SKM-1 treated with dmso at 0.1 percent for 144 hours (cell line): ENCODE measurements at regions not wholly inside any gene's neighbourhood (a gene's known extent, or its start where the extent isn't known, plus 50 kb on each side); places are given as distances from the start of the nearest gene placed in this dataset.

Source experiments
- DNase-seq: peaks from one replicate; lab custom pipeline; 2025; ENCODE audit not compliant: unreplicated experiment; lab: John Stamatoyannopoulos, UW

DNA sequence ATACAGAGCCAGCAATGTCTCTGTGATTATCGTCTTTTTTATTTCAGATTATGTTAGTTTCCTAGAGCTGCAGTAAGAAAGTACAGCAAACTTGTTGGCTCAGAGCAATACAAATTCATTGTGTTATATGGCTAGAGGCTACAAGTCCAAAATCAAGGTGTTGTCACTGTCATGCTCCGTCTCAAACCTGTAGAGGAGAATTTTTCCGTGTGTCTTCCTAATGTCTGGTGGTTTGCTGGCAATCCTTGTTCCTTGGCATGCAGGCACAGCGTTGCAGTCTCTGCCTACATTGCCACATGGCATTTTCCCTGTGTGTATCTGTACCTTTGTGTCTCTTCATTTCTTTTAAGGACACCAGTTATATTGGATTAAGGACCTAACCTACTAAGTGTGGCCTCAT lies 244.4 kb downstream of the LRRIQ3 start:
- no peak for DNase-seq

DNA sequence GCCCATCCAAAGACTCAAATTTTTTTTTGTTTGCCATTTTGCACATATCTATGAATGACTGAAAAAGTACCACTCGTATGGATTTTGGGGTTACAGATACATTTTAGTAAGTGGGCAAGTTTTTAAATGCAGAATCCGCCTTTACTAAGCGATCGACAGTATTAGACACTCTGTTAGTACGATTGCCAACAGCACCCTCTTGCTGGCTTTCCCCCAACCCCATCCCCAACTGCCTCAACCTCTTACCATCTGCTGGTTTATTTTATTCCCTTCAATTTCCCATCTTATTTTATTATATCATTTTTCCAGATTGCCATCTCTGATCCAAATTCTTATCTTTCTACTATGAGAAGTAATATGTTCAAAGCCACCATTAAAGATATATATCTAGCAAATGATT lies 244.8 kb downstream of the LRRIQ3 start:
- no peak for DNase-seq

DNA sequence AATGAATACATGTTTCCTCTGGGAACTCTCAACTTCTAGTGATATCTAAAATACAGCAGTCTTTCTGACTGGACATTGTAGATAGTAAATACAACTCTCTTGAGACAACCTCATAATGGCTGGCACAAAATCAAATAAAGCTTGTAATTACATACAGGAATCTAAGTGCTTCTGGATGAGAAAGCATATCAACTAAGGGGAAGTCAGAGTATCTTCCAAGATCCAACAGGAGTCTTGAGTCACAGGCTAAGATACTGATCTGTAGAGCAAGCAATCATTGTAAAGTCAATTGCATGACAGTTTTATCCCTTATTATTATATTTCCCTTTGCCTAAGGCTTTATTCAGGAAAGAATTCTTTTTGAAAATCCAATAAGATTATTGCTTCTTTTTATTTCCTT lies 249.9 kb downstream of the LRRIQ3 start:
- DNase-seq = no peak

- no peak for DNase-seq
Observed at GRCh38 chr1:73947009-73947408, 251.0 kb downstream of the LRRIQ3 start.

- DNase-seq = no peak
Observed at GRCh38 chr1:73943270-73943669, 254.7 kb downstream of the LRRIQ3 start.

GRCh38 chr1:73930293-73930692 lies 267.7 kb downstream of the LRRIQ3 start:
- DNase-seq = no peak

- DNase-seq = no peak
Observed at GRCh38 chr1:73914951-73915350, 283.0 kb downstream of the LRRIQ3 start.

- no peak for DNase-seq
Observed at GRCh38 chr1:73913025-73913424, 285.0 kb downstream of the LRRIQ3 start.

DNA sequence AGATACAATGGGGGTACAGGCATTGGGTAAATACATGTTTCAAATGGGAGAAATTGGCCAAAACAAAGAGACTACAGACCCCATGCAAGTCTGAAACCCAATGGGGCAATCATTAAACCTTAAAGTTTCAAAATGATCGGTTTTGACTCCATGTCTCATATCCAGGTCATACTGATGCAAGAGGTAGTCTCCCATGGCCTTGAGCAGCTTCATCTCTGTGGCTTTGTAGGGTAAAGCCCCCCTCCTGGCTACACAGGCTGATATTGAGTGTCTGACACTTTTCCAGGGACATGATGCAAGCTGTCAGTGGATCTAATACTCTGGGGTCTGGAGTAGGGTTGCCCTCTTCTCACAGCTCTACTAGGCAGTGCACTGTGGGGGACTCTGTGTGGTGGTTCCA lies 286.1 kb downstream of the LRRIQ3 start:
- no peak for DNase-seq

DNA sequence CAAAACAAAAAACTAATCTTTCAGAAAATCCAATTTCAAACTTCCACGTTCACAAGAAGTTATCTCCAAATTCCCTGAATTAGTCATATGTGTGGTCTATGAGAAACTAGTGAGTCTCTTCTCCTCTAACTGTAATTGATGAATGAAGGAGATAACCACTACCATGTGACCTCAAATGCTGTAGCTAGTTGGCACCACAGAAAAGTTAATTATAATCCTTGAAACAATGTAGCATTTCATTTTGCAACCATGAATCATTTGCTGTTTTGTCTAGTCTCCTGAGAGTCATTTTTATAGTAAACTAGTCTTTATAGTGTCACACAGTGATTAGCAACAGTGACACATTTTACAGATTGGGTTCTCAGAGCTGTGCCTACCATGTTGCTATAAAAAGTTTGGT lies 287.5 kb downstream of the LRRIQ3 start:
- DNase-seq = no peak

DNA sequence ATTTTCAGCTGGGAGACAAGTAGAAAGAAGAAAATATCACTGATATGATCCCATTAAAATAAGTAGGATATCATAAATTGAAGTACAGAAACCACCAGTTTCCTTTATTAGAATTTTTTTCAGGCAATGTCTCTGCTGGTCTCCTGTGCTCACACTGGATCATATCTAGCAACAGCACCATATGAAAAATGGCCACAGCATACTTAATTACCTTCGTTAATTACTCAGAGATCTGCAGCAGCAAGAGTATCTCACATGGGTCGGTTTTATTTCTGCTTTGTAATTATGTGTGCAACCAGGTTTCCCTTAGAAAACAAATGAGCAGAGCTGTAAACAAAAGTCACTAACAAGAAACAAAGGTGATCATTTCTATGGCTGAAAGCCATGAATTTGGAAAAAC lies 287.9 kb downstream of the LRRIQ3 start:
- DNase-seq = no peak

DNA sequence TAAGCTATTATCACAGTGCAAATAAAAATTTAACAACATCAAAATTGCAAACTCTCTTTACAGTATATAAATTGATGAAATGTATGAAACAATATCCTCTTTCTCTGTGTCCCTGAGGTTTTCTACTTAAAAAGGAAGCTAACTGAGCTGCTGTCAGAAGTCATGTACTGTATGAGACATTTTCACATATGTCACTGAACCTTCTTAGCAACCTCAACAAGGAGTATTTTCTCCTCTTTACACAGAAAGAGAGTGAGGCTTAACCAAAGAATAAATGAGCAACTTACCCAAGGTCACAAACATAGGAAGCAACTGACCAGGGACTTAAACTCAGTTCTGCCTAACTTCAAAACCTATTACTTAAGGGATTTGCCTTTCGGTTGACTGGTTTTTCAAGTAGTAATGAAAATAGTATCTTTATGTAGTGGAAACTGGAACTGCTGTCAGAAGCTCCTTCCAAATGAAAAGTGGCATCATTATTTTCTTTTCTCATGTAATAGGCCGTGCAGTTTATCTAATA lies 288.9 kb downstream of the LRRIQ3 start:
- DNase-seq = no peak

GRCh38 chr1:73907051-73907450 lies 290.9 kb downstream of the LRRIQ3 start:
- no peak for DNase-seq

DNA sequence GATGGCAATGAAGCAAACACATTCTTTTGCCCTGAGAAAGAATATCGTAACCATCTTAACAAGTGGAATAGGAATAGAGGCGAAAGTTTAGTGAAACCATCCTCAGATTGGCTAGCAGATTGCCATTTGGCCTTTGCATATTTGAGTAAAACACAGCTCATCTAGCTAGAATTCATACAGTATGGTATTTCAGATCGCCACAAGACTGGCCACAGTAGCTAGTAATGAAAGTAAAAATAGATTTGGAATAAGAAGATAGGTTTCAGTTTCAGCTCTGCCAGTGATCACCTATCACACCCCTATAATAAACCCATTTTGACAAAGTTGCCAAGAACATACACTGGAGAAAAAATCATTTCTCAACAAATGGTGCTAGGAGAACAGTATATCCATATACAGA lies 294.9 kb downstream of the LRRIQ3 start:
- DNase-seq = no peak

DNA sequence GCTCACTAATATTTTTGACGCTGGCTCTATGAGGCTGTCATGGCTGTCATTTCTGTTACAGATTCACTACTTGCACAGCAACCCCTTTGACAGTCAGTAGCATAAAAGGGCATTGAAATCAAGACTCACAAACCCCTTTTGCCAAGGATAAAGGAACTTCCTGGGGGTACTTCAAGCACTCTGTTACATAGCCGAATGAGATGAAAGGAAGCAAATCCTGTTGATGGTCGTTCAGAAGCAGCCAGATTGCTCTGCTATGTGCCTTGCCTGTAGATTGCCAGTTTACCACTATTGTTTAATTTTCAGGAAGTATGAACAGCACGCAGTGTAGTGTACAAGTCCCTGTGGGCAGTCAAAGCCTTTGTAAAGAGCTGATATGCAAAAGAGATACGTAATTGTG lies 296.2 kb downstream of the LRRIQ3 start:
- DNase-seq = no peak

DNA sequence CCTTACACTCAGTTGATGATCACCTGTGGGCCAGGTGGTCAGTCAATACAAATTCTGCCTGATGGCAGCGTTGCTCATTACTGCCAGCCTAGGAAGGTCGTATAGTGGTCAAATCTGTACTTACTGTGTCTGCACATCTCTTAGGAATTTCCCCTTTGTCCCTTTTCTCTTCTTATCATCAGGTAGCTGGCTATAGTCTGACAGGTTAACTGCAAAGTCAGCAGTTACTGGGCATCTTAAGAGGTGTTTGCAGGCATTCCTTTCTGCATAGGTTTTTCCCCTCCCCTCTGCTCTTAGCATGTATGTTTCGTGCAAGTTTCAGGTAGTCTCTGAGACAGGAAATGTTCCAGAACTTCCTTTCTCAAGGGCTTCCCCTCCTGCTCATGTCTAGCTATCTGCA lies 298.7 kb downstream of the LRRIQ3 start:
- no peak for DNase-seq

DNA sequence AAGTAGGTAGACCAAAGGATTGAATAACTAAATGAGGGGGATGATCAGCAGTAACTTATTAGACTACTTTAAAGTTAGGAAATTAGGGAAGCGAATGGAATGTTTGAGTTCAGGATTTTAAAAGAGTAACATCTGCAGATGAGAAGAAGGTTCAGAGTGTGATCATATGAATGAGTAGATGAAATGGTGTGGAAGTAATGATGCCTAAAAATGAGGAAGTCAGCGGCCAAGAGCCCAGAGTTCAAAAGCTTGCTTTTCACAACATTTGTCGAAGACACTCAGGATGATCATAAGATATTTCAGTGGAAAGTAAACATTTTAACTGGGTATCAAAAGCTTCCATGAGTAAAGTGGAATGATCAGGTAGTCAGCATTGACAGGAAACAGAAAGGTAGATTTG lies 299.4 kb downstream of the LRRIQ3 start:
- DNase-seq = no peak

DNA sequence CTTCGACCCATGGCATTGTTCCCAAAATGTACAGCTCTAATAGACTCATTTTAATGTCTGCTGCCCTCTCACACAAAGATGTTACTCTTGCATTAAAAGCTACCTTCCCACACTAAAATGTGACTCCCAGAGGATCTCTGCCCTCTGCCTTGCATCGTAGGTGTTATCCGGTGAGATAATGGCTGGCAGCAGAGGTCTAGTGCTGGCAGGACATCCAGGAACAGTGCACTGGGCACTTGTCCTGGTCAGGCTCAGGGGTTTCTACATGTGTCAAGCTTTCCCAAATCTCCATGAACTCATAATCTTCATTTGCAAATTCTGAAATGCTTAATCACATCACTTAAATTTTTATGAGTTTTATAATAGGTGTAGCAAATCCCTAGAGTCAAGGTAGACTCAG lies 310.6 kb downstream of the LRRIQ3 start:
- DNase-seq = no peak

GRCh38 chr1:73886716-73887115 lies 311.3 kb downstream of the LRRIQ3 start:
- no peak for DNase-seq

DNA sequence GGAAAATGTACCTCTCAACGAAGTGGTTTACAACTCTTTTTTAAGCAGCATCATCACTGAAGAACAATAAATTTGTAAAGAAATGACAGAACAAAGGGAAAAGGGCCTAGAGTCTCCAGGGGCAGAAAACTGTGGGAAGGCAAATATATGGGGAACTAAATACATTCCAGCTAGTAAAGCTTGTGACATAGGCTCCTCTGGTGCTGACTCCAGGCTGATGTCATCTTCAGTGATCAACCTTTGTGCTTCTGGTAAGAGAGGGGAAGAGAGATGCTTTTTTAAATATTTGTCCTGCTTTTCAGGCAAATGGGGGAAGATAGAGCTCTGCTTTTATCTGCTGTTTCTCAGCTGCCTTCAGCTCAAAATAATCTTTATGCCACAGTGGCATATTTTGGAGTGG lies 323.2 kb downstream of the LRRIQ3 start:
- DNase-seq = no peak

DNA sequence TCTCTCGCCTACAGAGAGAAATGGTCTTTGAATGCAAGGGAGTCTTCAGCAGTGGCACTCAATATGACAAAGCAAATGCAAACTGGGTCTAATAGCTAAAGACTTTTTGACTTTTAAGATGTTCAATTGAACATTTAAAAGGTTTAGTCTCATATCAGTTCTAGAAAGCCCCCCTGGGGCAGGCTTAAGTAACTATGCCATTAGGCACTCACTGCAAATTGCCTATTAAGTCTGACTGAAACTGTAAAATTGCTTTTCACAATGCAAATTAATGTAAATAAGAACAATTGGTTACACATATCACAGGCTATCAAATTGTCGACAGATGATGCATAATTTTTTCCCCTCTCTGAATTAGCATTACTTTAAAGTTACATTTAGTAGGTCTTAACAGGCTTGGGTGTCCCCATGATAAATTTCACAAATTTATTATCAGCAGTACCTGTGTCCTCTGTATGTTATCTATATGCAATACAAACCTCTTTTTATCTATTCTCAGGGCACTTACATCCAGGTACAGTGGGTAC lies 329.1 kb downstream of the LRRIQ3 start:
- DNase-seq = no peak

GRCh38 chr1:73862355-73862754 lies 335.6 kb downstream of the LRRIQ3 start:
- DNase-seq = no peak

DNA sequence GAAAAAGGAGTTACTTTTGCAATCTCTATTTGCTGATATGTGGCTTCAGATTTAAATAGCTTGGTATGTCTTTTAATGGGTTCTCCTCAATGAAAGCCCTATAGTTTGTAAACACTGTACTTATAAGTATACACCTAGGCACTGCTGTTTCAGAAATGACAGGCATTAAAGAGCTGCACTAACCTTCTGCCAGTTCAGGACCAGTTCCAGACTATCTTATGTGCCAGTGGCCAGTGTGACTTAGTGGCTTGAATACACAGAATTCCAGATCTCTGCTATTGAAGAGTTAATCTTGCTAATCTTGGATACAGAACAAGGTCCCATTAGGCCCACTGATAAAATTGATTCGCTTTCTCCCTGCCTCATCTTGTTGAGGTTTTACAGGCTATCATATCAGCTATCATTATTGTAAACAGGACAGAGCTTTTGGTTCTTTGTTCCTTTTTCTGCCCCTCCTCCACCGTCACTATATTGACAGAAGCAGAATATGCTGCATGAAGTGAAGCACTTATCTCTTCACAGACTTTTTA lies 337.5 kb downstream of the LRRIQ3 start:
- DNase-seq = no peak
